ENCODE measurements at regions not wholly inside any gene's neighbourhood (a gene's known extent, or its start where the extent isn't known, plus 50 kb on each side); places are given as distances from the start of the nearest gene placed in this dataset.

DNA sequence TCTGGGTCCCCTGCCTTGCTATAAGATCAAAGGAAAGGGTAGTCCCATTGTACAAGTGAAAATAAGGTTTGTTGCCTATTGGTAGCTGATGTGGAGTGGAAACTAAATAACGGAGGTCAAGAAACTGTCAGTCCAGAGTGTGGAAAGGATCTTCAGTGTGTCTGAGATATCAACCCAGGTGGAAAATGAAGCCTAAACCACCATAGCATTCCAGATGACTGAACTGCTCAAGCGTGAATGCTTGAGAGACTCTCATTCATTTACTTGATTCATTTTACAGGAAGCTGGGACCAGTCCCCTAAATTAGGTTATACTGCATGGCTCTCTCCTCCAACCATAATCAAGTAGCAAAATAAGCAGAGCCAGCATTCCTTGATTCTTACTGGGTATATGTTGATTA, 116.0 kb upstream of the SLC28A3 start:
- H2AK5ac ChIP-seq (ENCODE audit: low read depth, low read length) = no peak overlapping the region
- no peak overlapping the region for H3K18ac ChIP-seq (ENCODE audit: low read depth, low read length)
- no peaks in the 10 kb centered on the region for H3K79me1 ChIP-seq (ENCODE audit: low read depth in 1 of 2, low read length in 2 of 2)
- TF ChIP-seq FOS (IDR thresholded peaks at IDR 0.05; ENCODE audit: low read depth, low read length) = no peak
- no peak for TF ChIP-seq NFE2L2 (IDR thresholded peaks at IDR 0.05; ENCODE audit: low read depth, low read length)
- TF ChIP-seq, protein P1, sequence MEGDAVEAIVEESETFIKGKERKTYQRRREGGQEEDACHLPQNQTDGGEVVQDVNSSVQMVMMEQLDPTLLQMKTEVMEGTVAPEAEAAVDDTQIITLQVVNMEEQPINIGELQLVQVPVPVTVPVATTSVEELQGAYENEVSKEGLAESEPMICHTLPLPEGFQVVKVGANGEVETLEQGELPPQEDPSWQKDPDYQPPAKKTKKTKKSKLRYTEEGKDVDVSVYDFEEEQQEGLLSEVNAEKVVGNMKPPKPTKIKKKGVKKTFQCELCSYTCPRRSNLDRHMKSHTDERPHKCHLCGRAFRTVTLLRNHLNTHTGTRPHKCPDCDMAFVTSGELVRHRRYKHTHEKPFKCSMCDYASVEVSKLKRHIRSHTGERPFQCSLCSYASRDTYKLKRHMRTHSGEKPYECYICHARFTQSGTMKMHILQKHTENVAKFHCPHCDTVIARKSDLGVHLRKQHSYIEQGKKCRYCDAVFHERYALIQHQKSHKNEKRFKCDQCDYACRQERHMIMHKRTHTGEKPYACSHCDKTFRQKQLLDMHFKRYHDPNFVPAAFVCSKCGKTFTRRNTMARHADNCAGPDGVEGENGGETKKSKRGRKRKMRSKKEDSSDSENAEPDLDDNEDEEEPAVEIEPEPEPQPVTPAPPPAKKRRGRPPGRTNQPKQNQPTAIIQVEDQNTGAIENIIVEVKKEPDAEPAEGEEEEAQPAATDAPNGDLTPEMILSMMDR (conservative IDR thresholded peaks at IDR 0.05; ENCODE audit: low read depth, low read length) = no peak
- TF ChIP-seq MAZ (IDR thresholded peaks at IDR 0.05; ENCODE audit: borderline replicate concordance, low read depth, low read length) = no peak
- TF ChIP-seq SMC3 (IDR thresholded peaks at IDR 0.05; ENCODE audit: low read depth, low read length) = no peak
- TF ChIP-seq USF2 (IDR thresholded peaks at IDR 0.05; ENCODE audit: low read depth, low read length) = no peak
- no peak for TF ChIP-seq RAD21 (IDR thresholded peaks at IDR 0.05; ENCODE audit: low read length)
- no peak for TF ChIP-seq MXI1 (IDR thresholded peaks at IDR 0.05; ENCODE audit: borderline replicate concordance, low read depth, low read length)
- TF ChIP-seq BHLHE40 (IDR thresholded peaks at IDR 0.05; ENCODE audit: low read depth, low read length) = no peak
- TF ChIP-seq POLR2A (IDR thresholded peaks at IDR 0.05; ENCODE audit: low read depth, low read length) = no peak
- TF ChIP-seq MAFK (IDR thresholded peaks at IDR 0.05; ENCODE audit: low read depth, low read length) = no peak
- TF ChIP-seq RFX5 (IDR thresholded peaks at IDR 0.05; ENCODE audit: low read depth, low read length) = no peak
- no peak for TF ChIP-seq CEBPB (IDR thresholded peaks at IDR 0.05; ENCODE audit: low read depth, low read length)
- no peak for TF ChIP-seq CHD1 (IDR thresholded peaks at IDR 0.05; ENCODE audit: low read depth, low read length)
- no peak for TF ChIP-seq RCOR1 (IDR thresholded peaks at IDR 0.05; ENCODE audit: insufficient replicate concordance, low read length)
- no peak for TF ChIP-seq ELK1 (IDR thresholded peaks at IDR 0.05; ENCODE audit: borderline replicate concordance, low read depth, low read length)
- POLR2A ChIA-PET (ENCODE audit: unreplicated experiment) = no interaction called here
- H2BK20ac ChIP-seq (ENCODE audit: low read depth, low read length) = no peak overlapping the region
- ATAC-seq (ENCODE audit: low read depth) (no peak), DNase-seq (no peak)
- no peak overlapping the region for H3K23ac ChIP-seq (ENCODE audit: low read depth, low read length)
- no TSS peak for BruUV-seq (replicated peaks)
- H3K27ac ChIP-seq (ENCODE audit: insufficient read depth, low read length) = no peak overlapping the region
- H4K5ac ChIP-seq (ENCODE audit: low read depth, low read length) = no peak overlapping the region
- H3K4me2 ChIP-seq (ENCODE audit: low read depth, low read length) = no peak overlapping the region
- no peak overlapping the region for H4K8ac ChIP-seq (ENCODE audit: low read depth in 2 of 2, low read length in 2 of 2)
- in situ Hi-C loops (cut with MboI; ENCODE audit: low sequenced_read_pairs) (no loop called here), dilution Hi-C loops (cut with HindIII; ENCODE audit: low sequenced_read_pairs, unreplicated experiment) (no loop called here), intact Hi-C loops (cut with micrococcal nuclease) (no loop called here)
- H2BK5ac ChIP-seq (ENCODE audit: low read depth, low read length, poor library complexity, severe bottlenecking) = no peak overlapping the region
- H2AFZ ChIP-seq (replicated peaks; ENCODE audit: low read length, poor library complexity) = no peak overlapping the region
- H3K9ac ChIP-seq (ENCODE audit: low read depth, low read length) = no peak overlapping the region
- H3K36me3 ChIP-seq (ENCODE audit: control insufficient read depth, insufficient read depth, low read length) = no peaks in the 10 kb centered on the region
- no peak overlapping the region for H3K4me3 ChIP-seq (ENCODE audit: insufficient read depth, low read depth, low read length)
- no peak overlapping the region for H3K56ac ChIP-seq (ENCODE audit: extremely low read depth, insufficient read depth, low read length)
- H3K14ac ChIP-seq (replicated peaks; ENCODE audit: low read depth, low read length) = no peak overlapping the region
- no CpG with 5 or more reads among the region's 2 CpGs for WGBS, 2 experiments (ENCODE audit: extremely low coverage in 2 of 2, insufficient read length in 1 of 2)
- H2BK15ac ChIP-seq (ENCODE audit: low read depth, low read length) = no peak overlapping the region
- CTCF ChIA-PET = no interaction called here
- H2BK120ac ChIP-seq (ENCODE audit: low read depth, low read length) = no peak overlapping the region
- no peaks in the 10 kb centered on the region for H3K9me1 ChIP-seq (ENCODE audit: insufficient read depth, low read length)
- H3K27me3 ChIP-seq (ENCODE audit: control insufficient read depth, insufficient read depth, low read length) = no peaks in the 10 kb centered on the region
- H3K4me1 ChIP-seq (ENCODE audit: control insufficient read depth, insufficient read depth, low read length) = no peaks in the 10 kb centered on the region
- no peak overlapping the region for H3K4ac ChIP-seq (ENCODE audit: low read depth, low read length)
- H4K20me1 ChIP-seq (ENCODE audit: insufficient read depth, low read length) = no peaks in the 10 kb centered on the region
- peaks cover 2% of the 10 kb centered on the region; the same call in 1 of the 2 replicates for H3K9me3 ChIP-seq (ENCODE audit: control insufficient read depth, insufficient read depth, low read length)
- H4K91ac ChIP-seq (ENCODE audit: insufficient read depth, low read depth, low read length) = no peak overlapping the region
- no peak overlapping the region for H2AK9ac ChIP-seq (replicated peaks; ENCODE audit: low read depth, low read length, poor library complexity)

All from IMR-90 (cell line).